ENCODE measurements at regions not wholly inside any gene's neighbourhood (a gene's known extent, or its start where the extent isn't known, plus 50 kb on each side); places are given as distances from the start of the nearest gene placed in this dataset.

DNA sequence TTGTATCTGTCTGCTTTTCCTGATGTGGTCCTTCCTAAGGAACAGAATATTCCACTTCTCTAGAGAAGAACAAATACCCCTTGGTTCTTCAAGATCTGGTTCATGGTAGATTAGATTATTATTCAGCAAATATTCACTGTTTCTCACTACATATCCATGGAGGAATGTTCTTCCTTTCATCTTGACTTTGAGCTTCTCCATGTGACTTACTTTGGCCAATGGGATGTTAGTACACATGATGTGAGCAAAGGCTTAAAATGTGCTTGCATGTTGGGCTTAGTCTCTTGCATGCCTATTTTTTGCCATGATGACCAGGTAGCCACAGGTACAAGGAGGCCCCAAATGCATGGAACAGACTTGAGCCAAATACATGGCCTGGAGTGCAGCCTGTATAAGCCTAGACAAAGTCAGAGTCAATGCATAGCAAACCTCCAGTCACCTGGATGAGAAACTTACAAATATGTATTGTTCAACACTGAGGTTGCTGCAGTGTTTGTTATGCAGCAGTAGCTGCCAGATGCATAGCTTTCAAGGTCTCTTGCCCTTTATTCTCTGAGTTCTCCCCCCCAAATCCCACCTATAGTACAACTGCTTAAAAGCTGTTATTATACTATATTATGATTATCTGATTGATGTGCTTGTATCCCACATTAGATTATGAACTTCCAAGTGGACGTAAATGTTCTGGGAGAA lies 50.0 kb upstream of the CHD6 start:
- DNase-seq (ENCODE audit: low read depth) = no peak
